Omental fat pad (tissue), 3 donors: ENCODE measurements at regions not wholly inside any gene's neighbourhood (a gene's known extent, or its start where the extent isn't known, plus 50 kb on each side); places are given as distances from the start of the nearest gene placed in this dataset.

ENCODE experiments used
- ATAC-seq: fragments of 150-250 bp; one replicate; pipeline ENCODE4 v1.9.1; 2016; ENCODE audit warnings: mild to moderate bottlenecking, moderate library complexity; ENCODE audit not compliant: low FRiP score
- DNase-seq: peaks from one replicate; pipeline ENCODE4 v3.0.0-alpha.2; 2019; ENCODE audit warnings: low spot score
- CTCF ChIP-seq, 3 donors: fragments of 450-650 bp; IDR thresholded peaks; one replicate each; pipeline ENCODE4 v1.5.1; 2016 to 2017; ENCODE audit warnings: antibody characterized with exemption in 3 of 3, mild to moderate bottlenecking in 3 of 3, moderate library complexity in 2 of 3

DNA sequence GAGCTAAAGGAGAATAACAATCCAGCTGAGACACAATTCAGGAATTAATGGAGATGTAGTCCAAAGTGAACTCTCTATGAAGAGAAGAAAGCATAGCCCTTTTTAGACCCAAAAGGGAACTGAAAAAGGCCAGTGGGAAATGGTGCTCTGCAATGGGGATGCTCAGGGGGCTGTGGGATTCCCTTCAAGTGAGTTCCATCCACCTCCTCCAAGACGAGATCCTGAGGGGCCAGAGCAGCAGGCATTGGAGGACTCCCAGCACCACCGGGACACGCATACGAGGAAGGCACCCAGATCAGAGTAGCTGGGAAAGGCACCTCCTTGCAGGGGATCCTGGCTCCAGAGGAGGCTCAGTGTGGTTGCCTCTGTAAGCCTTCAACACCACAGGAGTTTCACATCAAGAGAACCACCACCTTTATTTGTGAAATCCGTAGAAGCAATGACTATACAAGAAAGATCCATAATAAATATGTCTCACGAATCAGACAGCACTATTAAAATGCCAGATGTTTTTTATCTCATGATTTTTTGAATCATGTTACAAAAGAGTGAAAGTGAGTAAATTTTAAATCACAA, 288.2 kb downstream of the MED10 start:
- no peak for TF ChIP-seq CTCF (IDR thresholded peaks at IDR 0.05)
- ATAC-seq (no peak), DNase-seq (no peak)

DNA sequence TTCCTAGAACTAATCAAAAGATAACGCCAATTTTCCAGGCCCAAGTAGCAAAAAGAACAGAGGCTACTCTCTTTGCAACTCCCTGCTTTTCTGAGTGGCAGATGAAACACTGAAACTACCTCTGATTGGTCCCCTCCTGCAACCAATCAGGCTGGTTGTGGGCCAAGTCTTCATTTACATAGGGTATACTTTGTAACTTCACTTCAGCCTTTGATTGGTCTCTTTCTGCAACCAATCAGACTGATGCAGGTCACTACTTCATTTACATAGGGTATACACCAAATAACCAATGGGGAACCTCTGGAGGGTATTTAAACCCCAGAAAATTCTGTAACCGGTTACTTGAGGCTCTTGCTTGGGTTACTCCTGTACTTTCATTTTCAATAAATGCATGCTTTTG, 289.6 kb downstream of the MED10 start:
- no peak for TF ChIP-seq CTCF (IDR thresholded peaks at IDR 0.05)
- ATAC-seq: no peak
- DNase-seq: no peak

DNA sequence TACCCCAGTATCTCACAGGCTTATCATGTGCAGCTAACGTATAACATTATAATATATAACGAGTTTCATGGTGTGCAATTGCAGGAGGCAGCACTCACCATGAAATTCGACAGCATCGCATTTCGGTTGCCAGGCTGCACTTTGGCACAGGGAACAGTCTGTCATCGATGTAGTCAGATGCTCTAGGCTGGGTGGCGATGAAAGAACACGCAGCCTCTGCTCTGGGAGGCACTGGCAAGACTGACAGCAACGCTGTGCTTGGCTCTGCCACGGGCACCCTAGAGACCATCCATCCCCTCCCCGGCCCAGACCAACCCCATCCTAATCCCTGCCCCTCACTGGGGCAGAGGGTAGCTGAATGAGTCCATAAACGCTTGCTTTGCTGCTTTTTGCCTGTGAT, 290.8 kb downstream of the MED10 start:
- no peak for DNase-seq
- no peak for ATAC-seq
- no peak for TF ChIP-seq CTCF (IDR thresholded peaks at IDR 0.05)

DNA sequence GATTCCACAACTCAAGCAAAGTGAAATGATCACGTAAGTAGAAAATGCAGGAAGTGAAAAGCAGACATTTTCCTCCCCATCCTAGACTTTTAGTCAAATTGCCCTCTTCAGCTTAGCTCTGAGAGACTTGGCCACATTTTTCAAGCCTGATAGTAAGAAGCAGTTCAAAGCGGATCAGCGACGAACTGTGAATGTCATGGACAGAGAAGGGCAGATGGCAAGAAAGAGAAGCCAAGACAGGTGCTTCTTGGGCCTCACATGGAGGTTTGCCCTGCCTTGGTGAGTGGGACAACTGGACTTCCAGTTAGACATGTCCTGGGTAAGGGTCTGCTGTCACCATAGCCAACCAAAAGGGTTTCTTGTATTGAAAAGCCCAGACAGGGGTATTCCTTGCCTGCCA, 291.5 kb downstream of the MED10 start:
- no peak for DNase-seq
- TF ChIP-seq CTCF (IDR thresholded peaks at IDR 0.05): no peak
- ATAC-seq: no peak

DNA sequence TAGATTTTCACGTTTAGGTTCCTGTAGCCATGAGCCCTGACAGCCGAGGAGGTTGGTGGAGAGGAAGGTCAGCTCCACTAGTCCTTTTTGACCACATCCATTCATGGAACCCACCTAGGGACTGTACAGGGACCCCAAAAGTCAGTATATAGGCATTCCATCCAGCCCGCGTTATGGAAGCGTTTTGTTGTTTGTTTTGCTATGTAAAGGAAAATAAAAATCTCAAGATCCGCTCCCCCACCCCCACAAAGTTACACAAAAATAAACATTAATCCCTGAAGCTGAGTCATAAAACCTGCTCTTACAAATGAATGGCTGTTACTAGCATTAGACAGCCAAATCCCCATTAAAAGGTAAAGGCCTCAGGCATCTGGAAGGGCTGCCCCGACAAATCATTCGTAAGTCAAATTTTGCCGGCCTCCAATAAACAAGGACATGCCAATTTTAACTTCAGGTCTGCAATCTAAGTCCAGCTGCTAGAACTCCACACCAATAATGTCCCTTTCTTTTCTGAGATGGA, 292.9 kb downstream of the MED10 start:
- no peak for DNase-seq
- ATAC-seq: no peak
- TF ChIP-seq CTCF (IDR thresholded peaks at IDR 0.05): no peak

GRCh38 chr5:6084836-6085235, 293.5 kb downstream of the MED10 start:
- no peak for TF ChIP-seq CTCF (IDR thresholded peaks at IDR 0.05)
- DNase-seq: no peak
- no peak for ATAC-seq

DNA sequence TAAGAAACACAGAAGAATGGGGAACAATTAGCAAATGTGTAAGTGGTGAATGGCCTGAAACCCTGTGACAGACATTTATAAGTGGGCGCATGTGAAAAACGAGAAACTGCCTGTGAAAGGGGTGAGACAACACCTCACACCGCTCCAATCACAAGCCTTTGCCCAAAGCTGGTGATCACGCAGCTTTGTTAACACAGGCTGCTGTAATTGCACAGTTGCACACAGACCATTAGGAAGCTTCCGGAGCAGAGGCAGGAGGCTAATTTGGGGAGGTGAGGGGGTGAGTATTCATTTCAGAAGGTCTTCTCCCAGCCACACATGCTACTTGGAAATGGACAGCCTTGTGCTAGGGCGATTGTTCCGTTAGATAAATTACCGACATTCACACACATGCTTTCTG, 294.0 kb downstream of the MED10 start:
- no peak for DNase-seq
- TF ChIP-seq CTCF (IDR thresholded peaks at IDR 0.05): no peak
- ATAC-seq: no peak
